Naive thymus-derived CD4-positive, alpha-beta T cell (primary cell): ENCODE measurements at regions not wholly inside any gene's neighbourhood (a gene's known extent, or its start where the extent isn't known, plus 50 kb on each side); places are given as distances from the start of the nearest gene placed in this dataset.

Source experiments
- ATAC-seq: fragments of 150-1000 bp; cut with Tn5 transposase; 2 replicates; pipeline ENCODE4 v1.10.0; 2021; ENCODE audit warnings: mild to moderate bottlenecking, moderate library complexity
- CTCF ChIA-PET: fragments of 350-600 bp; sonication (Branson Sonifier 250); formaldehyde crosslinking; loops from one replicate; lab custom pipeline; 2021; ENCODE audit warnings: antibody characterized with exemption; lab: Charles Lee
- POLR2A ChIA-PET: fragments of 350-600 bp; sonication (Branson Sonifier 250); formaldehyde crosslinking; loops from one replicate; lab custom pipeline; 2021; ENCODE audit warnings: antibody characterized with exemption, inconsistent platforms; lab: Charles Lee
- DNase-seq, 9 donors: peaks; one replicate each; pipeline versions ENCODE4 v3.0.0 to v3.0.0-alpha.2; 2020 to 2022; ENCODE audit warnings: mixed read lengths in 1 of 9
- H3K27ac ChIP-seq: one replicate; pipeline ENCODE4 v1.7.0; 2013; ENCODE audit warnings: mild to moderate bottlenecking, low read depth, low read length, moderate library complexity
- H3K27me3 ChIP-seq, 2 donors: one replicate each; pipeline ENCODE4 v1.7.0; 2013; ENCODE audit warnings: low read length in 2 of 2, mild to moderate bottlenecking in 2 of 2, moderate library complexity in 2 of 2; ENCODE audit not compliant: control insufficient read depth in 2 of 2, insufficient read depth in 2 of 2
- H3K36me3 ChIP-seq, 3 experiments: 1 replicate in 2 of 3; 2 replicates in 1 of 3; pipeline ENCODE4 v1.7.0; 2013; ENCODE audit warnings: low read length in 3 of 3, mild to moderate bottlenecking in 3 of 3, moderate library complexity in 1 of 3; ENCODE audit not compliant: insufficient read depth in 3 of 3, control insufficient read depth in 2 of 3
- H3K4me1 ChIP-seq, 2 donors: one replicate each; pipeline ENCODE4 v1.7.0; 2013; ENCODE audit warnings: low read length in 2 of 2, mild to moderate bottlenecking in 2 of 2, moderate library complexity in 1 of 2; ENCODE audit not compliant: control insufficient read depth in 2 of 2, insufficient read depth in 2 of 2
- H3K4me3 ChIP-seq: 2 replicates; pipeline ENCODE4 v1.7.0; 2013; ENCODE audit warnings: mild to moderate bottlenecking, low read length
- H3K9me3 ChIP-seq, 3 experiments: 1 replicate in 2 of 3; 2 replicates in 1 of 3; pipeline ENCODE4 v1.7.0; 2013; ENCODE audit warnings: low read length in 3 of 3; ENCODE audit not compliant: control insufficient read depth in 2 of 3
- H3K27ac Mint-ChIP-seq, 9 donors: one replicate each; pipeline ENCODE4 v1.8.0; 2020 to 2022; ENCODE audit warnings: mixed read lengths in 9 of 9, mild to moderate bottlenecking in 8 of 9, moderate library complexity in 5 of 9, inconsistent platforms in 2 of 9
- H3K27me3 Mint-ChIP-seq, 5 donors: one replicate each; pipeline ENCODE4 v1.8.0; 2021 to 2022; ENCODE audit warnings: mixed read lengths in 5 of 5, mild to moderate bottlenecking in 1 of 5
- H3K36me3 Mint-ChIP-seq, 5 donors: one replicate each; pipeline ENCODE4 v1.8.0; 2020 to 2022; ENCODE audit warnings: mixed read lengths in 5 of 5, mild to moderate bottlenecking in 3 of 5, inconsistent platforms in 1 of 5
- H3K4me1 Mint-ChIP-seq, 7 donors: one replicate each; pipeline ENCODE4 v1.8.0; 2020 to 2022; ENCODE audit warnings: mixed read lengths in 7 of 7, mild to moderate bottlenecking in 3 of 7, inconsistent platforms in 1 of 7
- H3K4me3 Mint-ChIP-seq, 10 donors: one replicate each; pipeline ENCODE4 v1.8.0; 2020 to 2022; ENCODE audit warnings: mild to moderate bottlenecking in 10 of 10, mixed read lengths in 10 of 10, moderate library complexity in 6 of 10, inconsistent platforms in 2 of 10
- H3K9me3 Mint-ChIP-seq, 11 donors: one replicate each; pipeline ENCODE4 v1.8.0; 2020 to 2022; ENCODE audit warnings: mixed read lengths in 11 of 11, mild to moderate bottlenecking in 4 of 11, inconsistent platforms in 1 of 11, moderate library complexity in 1 of 11
- intact Hi-C, 2 donors: fragments of 100-400 bp; cut with micrococcal nuclease; formaldehyde crosslinking; loops; one replicate each; pipeline ENCODE4 v1.15.1; 2023

DNA sequence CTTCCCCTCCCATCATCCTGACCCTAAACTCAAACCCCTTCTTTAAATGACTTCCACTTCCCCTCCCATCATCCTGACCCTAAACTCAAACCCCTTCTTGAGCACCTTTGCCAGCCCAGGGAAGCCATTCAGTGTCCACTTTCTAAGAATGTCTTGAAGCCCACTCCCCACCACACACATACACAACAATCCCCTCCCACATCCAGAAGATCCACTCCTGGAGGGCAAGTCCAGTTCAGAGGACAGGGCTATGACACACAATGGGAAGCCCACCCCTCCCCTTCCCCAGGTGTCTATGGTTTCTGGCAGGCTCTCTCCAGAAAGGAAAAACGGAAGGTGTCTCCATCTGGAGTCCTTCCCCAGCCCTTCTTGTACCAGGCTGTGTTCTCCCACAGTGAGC, 117.1 kb downstream of the KCNA5 start:
- no peaks in the 10 kb centered on the region for H3K27me3 ChIP-seq
- Mint-ChIP-seq H3K36me3 (no peaks in the 10 kb centered on the region), H3K27me3 (peaks cover 0 to 22% (median 15%) of the 10 kb centered on the region in 5 donors), H3K4me1 (no peaks in the 10 kb centered on the region), H3K9me3 (peaks cover 0 to 3% (median 0%) of the 10 kb centered on the region in 11 donors), H3K27ac (no peak overlapping the region), H3K4me3 (no peak overlapping the region)
- H3K4me3 ChIP-seq, result no peak overlapping the region
- ATAC-seq, result no peak
- intact Hi-C loops, result no loop called here
- H3K9me3 ChIP-seq, result no peaks in the 10 kb centered on the region
- no peak overlapping the region for H3K27ac ChIP-seq
- no peak for DNase-seq
- ChIA-PET POLR2A (no interaction called here), CTCF (no interaction called here)
- no peaks in the 10 kb centered on the region for H3K4me1 ChIP-seq
- no peaks in the 10 kb centered on the region for H3K36me3 ChIP-seq

GRCh38 chr12:5163661-5164060, 120.0 kb downstream of the KCNA5 start:
- CTCF ChIA-PET, result interaction anchor here (0.6 kb wide), 1 partner anchor 1512 kb away, joined by 4 read pairs; no protein-coding TSS in a partner anchor
- DNase-seq, result no peak
- H3K9me3 Mint-ChIP-seq, result peaks cover 0 to 3% (median 0%) of the 10 kb centered on the region in 11 donors
- Histone ChIP-seq H3K27me3 (no peaks in the 10 kb centered on the region), H3K4me3 (no peak overlapping the region), H3K9me3 (no peaks in the 10 kb centered on the region), H3K27ac (no peak overlapping the region), H3K36me3 (no peaks in the 10 kb centered on the region), H3K4me1 (no peaks in the 10 kb centered on the region)
- no peak overlapping the region for H3K27ac Mint-ChIP-seq
- POLR2A ChIA-PET, result no interaction called here
- intact Hi-C loops, result no loop called here
- no peak for ATAC-seq
- H3K36me3 Mint-ChIP-seq, result no peaks in the 10 kb centered on the region
- H3K4me1 Mint-ChIP-seq, result no peaks in the 10 kb centered on the region
- peaks cover 0 to 18% (median 11%) of the 10 kb centered on the region in 5 donors for H3K27me3 Mint-ChIP-seq
- no peak overlapping the region for H3K4me3 Mint-ChIP-seq

GRCh38 chr12:5165296-5165970, 121.8 kb downstream of the KCNA5 start:
- no peak overlapping the region for H3K27ac ChIP-seq
- no peaks in the 10 kb centered on the region for H3K4me1 ChIP-seq
- no peaks in the 10 kb centered on the region for H3K36me3 Mint-ChIP-seq
- H3K4me3 Mint-ChIP-seq, result no peak overlapping the region
- ATAC-seq, result no peak
- H3K4me1 Mint-ChIP-seq, result no peaks in the 10 kb centered on the region
- no peaks in the 10 kb centered on the region for H3K9me3 ChIP-seq
- CTCF ChIA-PET, result no interaction called here
- H3K27me3 Mint-ChIP-seq, result peaks cover 0 to 23% (median 15%) of the 10 kb centered on the region in 5 donors
- peaks cover 0 to 2% (median 0%) of the 10 kb centered on the region in 11 donors for H3K9me3 Mint-ChIP-seq
- H3K27ac Mint-ChIP-seq, result no peak overlapping the region
- no peaks in the 10 kb centered on the region for H3K27me3 ChIP-seq
- H3K36me3 ChIP-seq, result no peaks in the 10 kb centered on the region
- intact Hi-C loops, result no loop called here
- no peak for DNase-seq
- H3K4me3 ChIP-seq, result no peak overlapping the region
- POLR2A ChIA-PET, result no interaction called here

DNA sequence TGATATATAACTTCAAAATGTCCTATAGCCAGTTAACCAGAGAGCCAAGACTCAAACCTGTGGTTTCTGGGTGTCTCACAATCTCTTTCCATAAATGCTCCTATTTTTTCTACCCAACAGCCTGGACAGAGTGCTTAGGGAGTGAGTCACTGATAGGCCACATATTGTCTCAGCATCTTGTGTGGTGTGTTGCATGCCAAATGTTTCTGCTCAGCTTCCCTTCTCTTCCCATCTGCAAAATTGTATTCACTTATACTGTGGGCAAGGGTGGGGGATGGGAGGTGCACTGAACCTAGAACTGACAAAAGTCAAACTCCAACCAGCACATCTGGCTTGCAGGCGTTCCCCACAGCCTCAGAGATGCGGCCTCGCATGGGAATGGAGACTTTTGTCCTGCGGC, 123.3 kb downstream of the KCNA5 start:
- ATAC-seq (no peak), DNase-seq (no peak)
- POLR2A ChIA-PET, result no interaction called here
- Mint-ChIP-seq H3K36me3 (no peaks in the 10 kb centered on the region), H3K4me3 (no peak overlapping the region), H3K9me3 (peaks cover 0 to 2% (median 0%) of the 10 kb centered on the region in 11 donors), H3K27ac (no peak overlapping the region), H3K4me1 (no peaks in the 10 kb centered on the region), H3K27me3 (peaks cover 0 to 20% (median 13%) of the 10 kb centered on the region in 5 donors)
- Histone ChIP-seq H3K27ac (no peak overlapping the region), H3K4me1 (no peaks in the 10 kb centered on the region), H3K36me3 (no peaks in the 10 kb centered on the region), H3K9me3 (no peaks in the 10 kb centered on the region), H3K4me3 (no peak overlapping the region), H3K27me3 (no peaks in the 10 kb centered on the region)
- intact Hi-C loops, result no loop called here
- CTCF ChIA-PET, result no interaction called here

GRCh38 chr12:5168148-5168547, 124.5 kb downstream of the KCNA5 start:
- H3K4me1 Mint-ChIP-seq, result no peaks in the 10 kb centered on the region
- H3K27me3 Mint-ChIP-seq, result peaks cover 0 to 29% (median 13%) of the 10 kb centered on the region in 5 donors
- peaks cover 0 to 2% (median 0%) of the 10 kb centered on the region in 11 donors for H3K9me3 Mint-ChIP-seq
- no peak for ATAC-seq
- H3K4me1 ChIP-seq, result no peaks in the 10 kb centered on the region
- no peaks in the 10 kb centered on the region for H3K27me3 ChIP-seq
- ChIA-PET POLR2A (no interaction called here), CTCF (no interaction called here)
- no peak overlapping the region for H3K4me3 Mint-ChIP-seq
- H3K27ac Mint-ChIP-seq, result no peak overlapping the region
- no peak overlapping the region for H3K27ac ChIP-seq
- intact Hi-C loops, result no loop called here
- H3K36me3 ChIP-seq, result no peaks in the 10 kb centered on the region
- no peaks in the 10 kb centered on the region for H3K36me3 Mint-ChIP-seq
- no peaks in the 10 kb centered on the region for H3K9me3 ChIP-seq
- no peak for DNase-seq
- H3K4me3 ChIP-seq, result no peak overlapping the region

- H3K36me3 ChIP-seq, result no peaks in the 10 kb centered on the region
- Mint-ChIP-seq H3K27me3 (peaks cover 0 to 42% (median 10%) of the 10 kb centered on the region in 5 donors), H3K4me3 (peak overlapping the region in 1 of 10 donors; percentile 31), H3K4me1 (no peaks in the 10 kb centered on the region), H3K9me3 (peaks cover 0 to 5% (median 0%) of the 10 kb centered on the region in 11 donors), H3K36me3 (no peaks in the 10 kb centered on the region), H3K27ac (no peak overlapping the region)
- intact Hi-C loops, result no loop called here
- no peaks in the 10 kb centered on the region for H3K9me3 ChIP-seq
- ATAC-seq (no peak), DNase-seq (no peak)
- CTCF ChIA-PET, result no interaction called here
- no peak overlapping the region for H3K27ac ChIP-seq
- H3K4me3 ChIP-seq, result no peak overlapping the region
- no peaks in the 10 kb centered on the region for H3K4me1 ChIP-seq
- POLR2A ChIA-PET, result no interaction called here
- no peaks in the 10 kb centered on the region for H3K27me3 ChIP-seq
Observed at GRCh38 chr12:5170844-5171243, 127.2 kb downstream of the KCNA5 start.

DNA sequence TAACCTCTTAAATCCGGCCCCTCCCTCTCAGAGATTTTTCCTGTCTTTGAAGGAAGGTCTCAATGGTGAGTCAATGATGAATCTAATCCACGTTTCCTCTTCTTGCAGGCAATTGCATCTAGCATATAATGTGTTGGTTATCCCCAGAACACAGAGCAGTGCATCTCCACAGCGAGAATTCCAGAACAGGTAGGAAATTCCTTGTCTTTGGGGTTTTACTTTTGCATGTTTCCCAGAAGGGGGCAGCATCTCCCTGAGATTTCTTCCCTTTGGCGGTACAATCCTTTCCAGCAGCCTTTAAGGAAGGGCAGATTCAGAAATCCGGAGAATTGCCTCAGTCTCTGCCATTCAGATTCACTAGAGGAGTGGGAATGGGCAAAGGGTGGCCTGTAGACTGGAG, 128.0 kb downstream of the KCNA5 start:
- no peaks in the 10 kb centered on the region for H3K4me1 ChIP-seq
- no peaks in the 10 kb centered on the region for H3K4me1 Mint-ChIP-seq
- POLR2A ChIA-PET, result no interaction called here
- no peak for ATAC-seq
- no peaks in the 10 kb centered on the region for H3K36me3 Mint-ChIP-seq
- peaks cover 0 to 7% (median 0%) of the 10 kb centered on the region in 11 donors for H3K9me3 Mint-ChIP-seq
- no peak overlapping the region for H3K27ac Mint-ChIP-seq
- H3K27me3 Mint-ChIP-seq, result peaks cover 0 to 42% (median 10%) of the 10 kb centered on the region in 5 donors
- no peaks in the 10 kb centered on the region for H3K36me3 ChIP-seq
- intact Hi-C loops, result no loop called here
- no peaks in the 10 kb centered on the region for H3K9me3 ChIP-seq
- no peak overlapping the region for H3K4me3 Mint-ChIP-seq
- no peak overlapping the region for H3K4me3 ChIP-seq
- DNase-seq, result no peak
- no peaks in the 10 kb centered on the region for H3K27me3 ChIP-seq
- CTCF ChIA-PET, result no interaction called here
- no peak overlapping the region for H3K27ac ChIP-seq
